GM19238 (cell line): ENCODE measurements at regions not wholly inside any gene's neighbourhood (a gene's known extent, or its start where the extent isn't known, plus 50 kb on each side); places are given as distances from the start of the nearest gene placed in this dataset.
"Not testable (repeated sequence)": the region's sequence is repeated elsewhere in the genome, so short reads cannot be mapped to it uniquely, and the experiment has no call there.

Experiments
- DNase-seq: peaks from one replicate; pipeline ENCODE4 v3.0.0; 2011; ENCODE audit warnings: low spot score; ENCODE audit not compliant: insufficient read length

DNA sequence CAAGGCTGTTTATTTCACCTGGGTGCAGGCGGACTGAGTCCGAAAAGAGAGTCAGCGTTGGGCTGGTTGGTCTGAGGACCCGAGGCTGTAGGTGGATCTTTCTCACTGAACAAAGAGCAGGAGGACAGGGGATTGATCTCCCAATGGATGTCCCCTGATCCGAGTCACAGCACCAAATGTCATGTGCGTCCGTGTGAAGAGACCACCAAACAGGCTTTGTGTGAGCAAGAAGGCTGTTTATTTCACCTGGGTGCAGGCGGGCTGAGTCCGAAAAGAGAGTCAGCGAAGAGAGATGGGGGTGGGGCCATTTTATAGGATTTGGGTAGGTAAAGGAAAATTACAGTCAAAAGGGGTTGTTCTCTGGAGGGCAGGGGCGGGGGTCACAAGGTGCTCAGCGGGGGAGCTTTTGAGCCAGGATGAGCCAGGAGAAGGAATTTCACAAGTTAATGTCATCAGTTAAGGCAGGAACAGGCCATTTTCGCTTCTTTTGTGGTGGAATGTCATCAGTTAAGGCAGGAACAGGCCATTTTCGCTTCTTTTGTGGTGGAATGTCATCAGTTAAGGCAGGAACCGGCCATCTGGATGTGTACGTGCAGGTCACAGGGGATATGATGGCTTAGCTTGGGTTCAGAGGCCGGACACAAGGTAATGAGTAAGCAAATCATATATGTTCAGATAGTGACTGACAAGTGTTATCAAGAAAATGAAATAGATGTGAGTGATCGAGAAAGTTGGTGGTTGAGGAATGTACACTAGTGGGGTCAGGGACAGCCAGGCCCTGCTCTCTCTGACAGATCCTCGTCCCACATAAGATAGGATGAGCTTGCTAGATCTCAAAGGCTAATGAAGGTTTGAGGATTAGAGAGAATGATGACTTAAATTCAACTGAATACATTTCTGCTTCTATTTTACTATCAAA, 760.0 kb downstream of the KCNT2 start:
- DNase-seq = not testable (repeated sequence)

DNA sequence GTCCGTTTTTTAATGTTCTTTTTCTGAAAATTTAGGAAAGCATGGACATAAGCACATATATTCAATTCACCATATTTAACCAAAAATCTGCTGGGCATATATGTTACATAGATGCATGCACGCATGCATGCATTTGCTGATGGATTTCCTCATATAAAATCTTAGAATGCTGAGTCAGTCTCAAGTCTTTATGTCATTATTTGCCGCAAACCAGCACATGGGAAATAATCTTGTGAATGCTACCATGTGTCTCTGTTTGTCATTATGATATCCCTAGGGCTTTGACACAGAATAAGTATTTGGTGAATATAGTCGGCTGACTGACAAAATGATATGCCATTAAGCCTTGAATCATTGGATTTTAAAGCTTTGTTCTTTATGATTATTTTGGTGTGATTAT, 776.5 kb downstream of the KCNT2 start:
- DNase-seq = no peak

DNA sequence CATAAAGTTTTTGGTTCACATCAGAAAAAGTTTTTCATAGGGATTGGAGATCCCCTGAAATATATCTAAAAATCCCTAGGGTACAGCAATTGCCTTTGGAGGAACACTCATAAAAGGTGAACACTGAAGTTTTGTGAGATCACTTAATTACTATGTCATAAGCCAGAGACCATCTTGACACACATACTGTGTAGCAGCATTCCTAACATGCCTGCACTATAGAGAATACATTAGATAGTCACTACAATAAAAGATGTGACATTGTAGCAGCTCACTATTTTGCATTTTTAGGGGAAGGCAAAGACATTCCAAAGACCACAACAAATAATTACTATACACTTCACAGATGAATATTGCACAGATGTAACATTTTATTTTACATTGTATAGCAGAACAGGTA, 779.9 kb downstream of the KCNT2 start:
- no peak for DNase-seq

DNA sequence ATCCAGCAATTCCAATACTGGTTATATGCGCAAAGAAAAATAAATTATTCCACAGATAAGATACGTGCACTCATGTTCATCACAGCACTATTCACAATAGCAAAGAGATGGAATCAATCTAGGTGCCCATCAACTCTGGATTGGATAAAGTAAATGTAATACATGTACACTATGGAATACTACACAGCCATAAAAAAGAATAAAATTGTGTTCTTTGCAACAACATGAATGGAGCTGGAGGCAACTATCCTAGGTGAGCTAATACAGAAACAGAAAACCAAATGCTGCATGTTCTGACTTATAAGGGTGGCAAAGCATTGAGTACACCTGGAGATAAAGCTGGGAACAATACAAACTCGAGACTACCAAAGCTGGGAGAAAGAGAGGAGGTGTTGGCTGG, 787.3 kb downstream of the KCNT2 start:
- DNase-seq = no peak

DNA sequence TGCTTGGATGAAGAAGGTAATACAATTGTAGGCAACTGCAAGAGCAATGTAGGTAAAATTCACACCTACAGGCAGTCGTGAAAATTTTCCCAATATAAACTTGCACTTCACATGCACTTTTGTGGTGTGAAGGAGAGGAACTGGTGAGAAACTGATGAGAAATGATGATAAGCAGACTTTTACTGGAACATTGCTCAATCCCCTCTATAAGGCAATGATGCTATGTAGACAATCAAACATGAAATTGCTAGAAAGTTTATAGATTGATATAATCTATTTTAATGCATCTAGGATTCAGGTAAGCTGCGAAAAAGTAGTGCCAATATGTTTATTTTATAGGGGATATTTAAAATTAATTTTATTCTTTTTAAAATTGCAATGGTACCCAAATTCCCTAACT, 802.2 kb downstream of the KCNT2 start:
- DNase-seq = no peak

DNA sequence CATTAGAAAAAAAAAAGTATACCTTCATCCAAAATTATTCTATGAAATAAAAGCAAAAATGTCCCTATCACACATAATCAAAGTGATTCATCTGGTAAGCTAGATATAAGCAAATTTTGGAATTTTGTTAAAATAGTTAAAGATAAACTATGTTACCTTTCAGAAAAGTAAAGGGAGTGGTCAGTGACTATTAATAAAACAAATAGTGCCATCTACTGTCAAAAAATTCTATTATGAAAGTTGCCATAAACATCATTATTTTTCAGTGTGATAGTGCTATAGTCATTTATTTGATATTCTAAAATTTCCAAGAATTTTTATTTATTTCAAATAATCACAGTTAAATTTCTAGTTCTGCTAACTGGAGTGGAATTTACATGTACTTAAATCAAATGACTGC, 803.7 kb downstream of the KCNT2 start:
- DNase-seq = no peak

DNA sequence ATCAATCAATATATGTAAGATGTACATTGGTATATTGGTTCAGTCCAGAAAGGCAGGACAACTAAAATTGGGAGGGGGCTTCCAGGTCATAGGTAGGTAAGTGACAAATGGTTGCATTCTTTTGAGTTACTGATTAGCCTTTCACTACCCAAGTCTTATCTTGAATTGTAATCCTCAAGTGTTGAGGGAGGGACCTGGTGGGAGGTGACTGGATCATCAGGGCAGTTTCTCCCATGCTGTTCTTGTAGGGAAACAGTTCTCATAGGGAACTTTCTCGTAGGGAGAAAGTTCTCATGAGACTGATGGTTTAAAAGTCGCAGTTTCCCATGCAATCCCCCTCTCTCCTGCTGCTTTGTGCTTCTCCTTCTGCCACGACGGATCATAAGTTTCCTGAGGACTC, 809.2 kb downstream of the KCNT2 start:
- DNase-seq = no peak

DNA sequence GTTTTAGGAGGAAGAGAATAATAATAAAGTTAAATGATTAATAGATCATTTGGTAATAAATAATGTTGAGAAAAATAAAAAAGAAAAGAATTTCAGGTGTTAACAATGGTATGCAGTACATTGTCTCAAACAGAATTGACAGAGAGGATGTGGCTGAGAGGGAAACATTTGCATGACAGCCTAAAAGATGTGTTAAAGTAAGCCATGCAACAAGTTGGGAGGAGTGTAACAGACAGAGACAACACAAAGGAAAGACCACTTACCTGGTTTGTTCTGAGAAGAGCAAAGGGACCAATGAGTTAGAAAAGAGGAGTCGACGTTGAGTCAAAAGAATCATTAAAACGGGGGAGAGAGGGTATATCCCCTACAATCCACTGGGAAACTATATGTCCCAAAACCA, 814.0 kb downstream of the KCNT2 start:
- DNase-seq = no peak

DNA sequence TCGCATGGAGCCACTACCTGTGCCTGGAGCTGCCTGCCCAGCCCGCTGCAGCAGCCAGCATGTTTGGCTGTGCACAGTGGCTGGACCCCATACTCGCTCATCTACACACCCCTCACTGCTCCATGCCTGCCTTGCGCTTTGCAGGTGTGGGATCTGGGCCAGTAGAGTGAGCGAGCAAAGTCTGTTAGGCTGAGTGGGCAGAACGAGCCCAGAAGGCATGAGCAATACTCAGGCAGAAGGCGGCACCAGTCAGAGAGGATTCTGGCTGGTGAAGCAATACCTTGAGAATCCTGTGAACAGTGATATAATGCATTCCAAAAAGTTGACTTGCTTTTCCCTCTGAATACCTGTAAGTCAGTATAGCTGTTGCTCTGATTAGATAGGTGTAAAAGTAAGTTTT, 816.4 kb downstream of the KCNT2 start:
- no peak for DNase-seq

DNA sequence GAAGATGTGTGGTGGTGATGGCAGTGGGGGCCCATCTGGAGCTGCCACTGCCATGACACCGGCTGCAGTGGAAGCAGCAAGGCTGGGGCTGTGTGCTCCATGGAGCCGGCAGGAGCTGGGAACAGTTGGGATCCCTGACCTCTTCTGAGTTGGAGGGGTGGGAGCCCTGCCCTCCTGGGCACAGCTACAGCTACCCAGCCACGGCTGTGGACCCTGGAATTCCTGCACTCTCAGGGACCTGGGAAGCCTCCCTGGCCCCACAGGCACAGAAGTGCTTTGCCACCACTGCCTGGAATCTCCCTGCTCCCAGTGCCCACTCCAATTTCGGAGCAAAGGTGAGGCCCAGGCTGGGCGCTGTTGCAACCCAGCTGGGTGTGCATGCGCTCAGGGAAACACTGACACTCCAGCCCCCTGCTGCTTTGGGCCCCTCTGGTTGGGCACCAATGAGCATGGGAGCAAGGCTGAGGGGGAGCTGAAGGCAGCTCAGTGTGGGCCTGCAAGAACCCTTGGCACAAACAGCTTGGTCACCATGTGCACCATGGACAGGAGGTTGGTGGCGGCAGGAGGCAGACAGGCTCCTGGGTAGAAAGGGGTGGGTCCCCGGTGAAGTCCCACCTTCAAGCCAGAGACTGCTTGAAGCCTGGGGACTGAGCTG, 817.6 kb downstream of the KCNT2 start:
- DNase-seq = no peak

DNA sequence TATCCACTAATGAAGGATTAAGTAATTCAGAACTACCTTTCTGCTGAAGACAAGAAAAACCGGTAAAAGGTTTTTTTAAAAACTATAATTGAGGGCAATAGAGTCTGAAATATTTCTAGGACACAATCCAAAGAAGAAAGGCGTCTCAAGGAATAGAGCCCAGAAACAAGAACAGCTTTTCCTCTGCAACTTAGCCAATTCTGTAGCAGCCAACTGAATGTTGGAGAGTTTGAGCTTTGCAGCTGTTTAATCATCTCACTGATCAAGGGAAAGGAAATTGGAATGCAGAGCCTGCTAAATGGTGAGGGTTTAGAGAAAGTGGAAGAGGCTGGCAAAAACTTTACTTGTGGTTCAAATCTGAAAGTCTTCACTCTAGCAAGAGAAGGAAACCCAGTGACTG, 818.9 kb downstream of the KCNT2 start:
- DNase-seq = no peak

DNA sequence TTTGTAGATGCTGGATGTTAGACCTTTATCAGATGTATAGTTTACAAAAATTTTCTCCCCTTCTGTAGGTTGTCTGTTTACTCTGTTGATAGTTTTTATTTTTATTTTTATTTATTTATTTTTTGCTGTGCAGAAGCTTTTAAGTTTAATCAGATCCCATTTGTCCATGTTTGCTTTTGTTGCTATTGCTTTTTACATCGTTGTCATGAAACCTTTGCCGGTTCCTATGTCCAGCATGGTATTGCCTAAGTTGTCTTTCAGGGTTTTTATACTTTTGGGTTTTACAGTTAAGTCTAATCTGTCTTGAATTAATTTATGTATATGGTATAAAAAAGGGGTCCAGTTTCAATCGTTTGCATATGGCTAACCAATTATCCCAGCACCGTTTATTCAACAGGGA, 819.5 kb downstream of the KCNT2 start:
- DNase-seq = no peak

DNA sequence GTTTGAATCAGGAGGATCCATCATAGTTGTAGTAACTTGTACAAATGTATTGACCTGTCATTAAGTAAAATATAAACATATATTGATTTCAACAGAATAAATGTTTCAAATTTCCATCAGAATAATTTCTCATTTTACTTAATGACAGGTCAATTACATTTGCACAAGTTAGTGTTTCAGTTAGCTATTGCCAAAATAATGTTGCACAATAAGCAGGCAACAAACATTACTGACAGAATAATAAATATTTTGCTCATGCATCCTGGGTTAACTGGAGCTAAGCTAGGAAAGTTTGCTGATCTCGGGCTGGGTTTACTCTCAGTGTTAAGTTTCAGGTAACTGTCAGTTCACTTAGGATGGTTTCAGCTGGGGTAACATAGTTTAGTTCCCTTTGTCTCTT, 822.4 kb downstream of the KCNT2 start:
- no peak for DNase-seq

DNA sequence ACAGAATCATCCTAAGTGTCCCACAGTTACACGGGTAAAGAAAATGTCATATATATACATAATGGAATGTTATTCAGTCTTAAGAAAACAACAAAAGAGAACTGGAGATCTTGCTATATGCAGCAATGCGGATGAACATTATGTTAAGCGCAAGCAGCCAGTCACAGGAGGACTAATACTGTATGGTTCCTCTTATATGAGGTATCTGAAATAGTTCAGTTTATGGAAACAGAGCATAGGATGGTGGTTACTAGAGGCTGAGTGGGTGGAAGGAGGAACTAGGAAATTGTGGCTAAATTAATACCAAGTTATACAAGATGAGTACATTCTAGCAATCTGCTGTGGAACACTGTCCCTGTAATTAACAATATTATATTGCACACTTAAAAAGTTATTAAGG, 834.3 kb downstream of the KCNT2 start:
- DNase-seq = no peak

DNA sequence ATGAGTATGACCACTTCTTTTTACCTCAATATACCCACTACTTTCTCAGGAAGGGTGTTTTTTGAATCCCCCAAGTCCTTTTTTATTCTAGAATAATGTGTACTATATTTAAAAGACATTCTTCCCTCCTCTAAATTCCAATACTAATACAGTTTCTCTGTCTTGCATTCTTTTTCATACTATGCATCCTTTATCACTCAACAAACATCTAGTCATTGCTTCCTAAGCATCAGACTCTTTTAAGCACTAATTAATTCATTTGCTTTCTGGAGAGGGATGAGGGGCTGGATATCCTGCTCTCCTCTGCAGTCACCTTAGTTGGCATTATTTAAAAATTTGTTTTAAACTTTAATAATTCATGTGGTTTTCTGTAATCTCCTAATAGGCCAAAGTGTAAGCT, 838.8 kb downstream of the KCNT2 start:
- no peak for DNase-seq

DNA sequence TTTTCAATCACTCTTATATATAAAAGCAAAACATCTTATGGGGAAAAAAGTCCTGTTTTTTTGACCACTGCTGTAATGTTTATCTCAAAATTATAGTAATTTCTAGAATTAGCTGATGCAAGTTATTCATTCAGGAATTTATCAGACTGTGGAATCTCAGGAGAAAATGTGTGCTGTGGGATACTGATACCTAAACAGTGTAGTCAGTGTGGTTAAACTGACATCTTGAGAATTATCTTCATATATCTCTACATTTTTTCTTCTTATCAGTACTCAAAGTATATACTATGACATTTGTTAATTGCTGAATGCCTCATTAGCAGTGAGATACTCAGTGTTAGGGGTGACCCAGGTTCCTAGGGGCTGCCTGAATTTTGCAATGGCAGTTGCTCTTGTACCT, 839.3 kb downstream of the KCNT2 start:
- DNase-seq = no peak

DNA sequence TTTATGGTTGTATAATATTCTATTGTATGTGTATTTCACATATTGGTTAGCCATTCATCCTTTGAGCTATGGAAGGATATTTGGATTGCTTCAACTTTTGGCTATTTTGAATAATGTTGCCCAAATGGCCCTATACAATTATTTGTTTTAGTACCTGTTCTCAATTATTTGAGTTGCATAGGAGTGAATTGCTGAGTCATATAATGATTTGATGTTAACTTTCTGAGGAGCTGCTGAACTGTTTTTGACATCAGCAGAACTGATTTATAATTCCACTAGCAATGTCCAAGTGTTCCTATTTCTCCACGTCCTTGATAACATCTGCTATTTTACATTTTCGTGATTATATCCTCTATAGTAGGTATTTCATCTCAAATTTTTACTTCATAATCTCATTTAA, 839.9 kb downstream of the KCNT2 start:
- DNase-seq = no peak

DNA sequence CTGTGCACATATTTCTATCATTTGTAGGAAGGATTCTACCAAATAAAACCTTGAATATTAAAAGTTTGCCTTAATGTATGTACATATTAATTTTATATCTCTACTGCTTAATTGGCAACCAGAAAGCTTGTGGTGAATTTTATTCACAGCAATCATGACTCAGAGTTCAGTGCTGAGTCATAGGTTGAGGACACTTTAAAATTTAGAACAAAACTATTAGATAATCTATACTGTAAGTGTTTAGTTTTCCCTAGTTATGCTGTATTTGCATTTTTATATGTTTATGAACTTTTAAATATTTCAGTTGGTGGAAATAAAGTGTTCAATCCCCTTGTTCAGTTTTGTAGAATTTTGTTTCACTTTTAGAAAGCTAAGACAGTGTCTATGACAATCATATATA, 841.5 kb downstream of the KCNT2 start:
- DNase-seq = no peak

DNA sequence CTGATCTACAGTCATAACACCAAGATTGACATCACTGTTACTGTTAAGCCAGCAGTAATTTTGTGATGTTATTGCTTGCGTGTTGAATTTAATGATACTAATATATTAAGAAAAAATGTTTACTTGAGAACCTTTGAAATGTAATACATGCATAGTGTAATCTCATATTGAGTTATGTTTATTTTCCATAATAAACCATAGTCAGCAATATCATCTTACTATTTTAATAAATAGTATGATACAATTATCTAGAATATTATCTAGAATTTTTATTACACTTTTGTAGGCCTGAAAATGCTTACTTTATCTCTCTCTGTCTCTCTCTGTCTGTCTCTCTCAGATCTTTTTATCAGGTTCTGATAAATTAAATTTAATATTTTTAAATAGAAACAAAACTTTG, 843.1 kb downstream of the KCNT2 start:
- DNase-seq = no peak

DNA sequence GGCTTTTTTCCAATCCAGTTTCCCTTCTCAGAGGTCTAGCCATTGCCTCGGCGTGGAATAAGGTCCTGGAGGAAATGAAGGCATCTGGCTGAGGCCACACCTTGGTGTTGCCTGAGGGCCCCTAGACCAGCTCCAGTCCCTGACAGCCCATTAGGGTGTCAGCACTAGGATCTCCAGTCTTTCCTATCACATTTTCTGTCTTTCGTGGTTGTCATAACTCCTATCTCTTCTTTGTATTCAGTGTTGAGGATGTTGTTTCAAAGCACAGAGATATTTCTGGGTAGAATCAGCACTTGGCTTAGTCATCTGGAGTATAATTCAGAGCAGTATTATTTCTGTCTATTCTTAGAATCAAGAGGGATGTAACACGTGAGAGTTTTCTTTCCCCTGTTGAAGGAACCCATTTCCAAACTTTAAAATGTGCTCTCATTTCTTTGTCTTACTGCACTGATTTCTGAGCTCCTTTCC, 844.3 kb downstream of the KCNT2 start:
- DNase-seq = no peak

DNA sequence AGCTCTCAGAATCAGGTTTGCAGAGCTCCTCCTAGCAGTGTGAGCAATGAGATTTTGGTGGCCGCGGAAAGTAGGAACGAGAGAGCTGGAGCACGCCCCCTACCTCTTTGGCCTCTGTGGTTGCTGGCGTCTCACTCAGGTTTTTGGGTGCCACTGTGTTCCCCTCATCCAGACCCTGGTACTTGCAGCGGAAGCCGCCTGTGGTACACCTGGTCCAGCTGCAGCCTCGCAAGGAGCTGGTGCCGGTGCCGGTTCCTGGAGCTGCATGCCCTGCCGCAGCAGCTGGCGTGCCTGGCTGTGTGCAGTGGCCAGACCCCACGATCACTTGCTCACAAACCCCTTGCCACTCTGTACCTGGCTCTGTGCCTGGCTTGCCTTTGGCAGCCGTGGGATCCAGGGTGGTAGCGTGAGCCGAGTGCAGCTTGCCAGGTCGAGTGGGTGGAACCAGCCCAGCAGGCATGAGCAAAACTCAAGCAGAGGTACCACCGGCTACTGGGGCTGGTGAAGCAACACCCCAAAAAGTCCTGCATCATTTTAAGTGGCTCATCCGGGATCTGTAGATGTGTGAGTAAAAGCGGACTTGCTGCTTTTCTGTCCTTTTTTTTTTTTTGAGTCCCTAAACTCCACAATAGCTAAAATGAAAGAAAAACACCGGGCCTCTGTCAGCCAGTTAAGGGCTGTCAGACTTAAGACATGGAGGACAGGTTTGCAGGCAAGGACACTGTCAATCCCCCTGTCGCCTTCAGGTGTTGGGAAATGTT, 844.9 kb downstream of the KCNT2 start:
- no peak for DNase-seq

DNA sequence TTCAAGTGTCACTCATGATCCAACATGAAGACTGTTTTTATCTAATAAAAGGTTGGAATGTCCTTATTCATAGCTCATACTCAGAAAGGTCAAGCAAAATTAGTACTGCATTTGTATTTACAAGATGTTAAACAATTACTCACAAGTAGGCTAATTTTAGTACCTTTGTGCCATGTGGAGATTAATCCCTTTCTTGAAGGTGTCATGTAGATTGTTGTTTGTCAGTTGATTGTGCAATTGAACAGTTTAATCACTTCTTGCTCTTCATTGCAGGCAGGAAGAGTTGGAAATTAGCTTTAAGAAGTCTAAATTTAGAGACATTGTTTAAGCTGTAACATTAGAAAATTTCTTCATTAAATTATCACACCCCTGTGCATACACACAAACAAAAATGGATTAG, 847.1 kb downstream of the KCNT2 start:
- no peak for DNase-seq
